CD14-positive monocyte (primary cell): ENCODE measurements at regions not wholly inside any gene's neighbourhood (a gene's known extent, or its start where the extent isn't known, plus 50 kb on each side); places are given as distances from the start of the nearest gene placed in this dataset.

Experiments
- DNase-seq, 3 donors: peaks; one replicate each; pipeline ENCODE4 v3.0.0-alpha.2; 2011 to 2022
- H2AFZ ChIP-seq: 2 replicates; pipeline ENCODE4 v1.6.0; 2012; ENCODE audit warnings: mild to moderate bottlenecking, low read depth, low read length, inconsistent platforms; ENCODE audit not compliant: insufficient read depth, poor library complexity, severe bottlenecking
- H3K27ac ChIP-seq, 2 donors: 1 replicate in 1 of 2; 2 replicates in 1 of 2; pipeline ENCODE4 v1.5.1; 2012 to 2013; ENCODE audit warnings: low read length in 2 of 2, control low read depth in 1 of 2, inconsistent platforms in 1 of 2, low read depth in 1 of 2, mild to moderate bottlenecking in 1 of 2
- H3K27me3 ChIP-seq, 2 donors: one replicate each; pipeline versions ENCODE4 v1.6.0 to v1.6.1; 2011 to 2013; ENCODE audit warnings: low read length in 2 of 2; ENCODE audit not compliant: control insufficient read depth in 2 of 2, insufficient read depth in 2 of 2
- H3K36me3 ChIP-seq, 2 donors: replicated peaks in 1 of 2; 1 replicate in 1 of 2; 2 replicates in 1 of 2; pipeline versions ENCODE4 v1.5.1 to v1.6.1; 2012 to 2013; ENCODE audit warnings: low read length in 2 of 2, control low read depth in 1 of 2, inconsistent platforms in 1 of 2, mild to moderate bottlenecking in 1 of 2; ENCODE audit not compliant: insufficient read depth in 2 of 2, control insufficient read depth in 1 of 2
- H3K4me1 ChIP-seq, 2 donors: 1 replicate in 1 of 2; 2 replicates in 1 of 2; pipeline versions ENCODE4 v1.5.1 to v1.6.1; 2012 to 2013; ENCODE audit warnings: low read length in 2 of 2, control low read depth in 1 of 2, inconsistent platforms in 1 of 2, mild to moderate bottlenecking in 1 of 2, moderate library complexity in 1 of 2; ENCODE audit not compliant: insufficient read depth in 2 of 2, control insufficient read depth in 1 of 2
- H3K4me2 ChIP-seq: replicated peaks from 2 replicates; pipeline ENCODE3; 2012; ENCODE audit warnings: low read length, moderate library complexity, mild to moderate bottlenecking; ENCODE audit not compliant: poor library complexity, severe bottlenecking; ENCODE audit errors: extremely low read depth
- H3K4me3 ChIP-seq, 3 experiments: fragments of 200-600 bp in 1 of 3; sonication (generic) in 1 of 3; replicated peaks in 1 of 3; 1 replicate in 2 of 3; 2 replicates in 1 of 3; pipeline ENCODE4 v1.5.1; 2011 to 2013; ENCODE audit warnings: low read length in 3 of 3, mild to moderate bottlenecking in 3 of 3, control low read depth in 2 of 3, low read depth in 2 of 3, inconsistent platforms in 1 of 3, moderate library complexity in 1 of 3
- H3K79me2 ChIP-seq: 2 replicates; pipeline ENCODE4 v1.6.0; 2012; ENCODE audit warnings: mild to moderate bottlenecking, control low read depth, inconsistent platforms, low read length, moderate library complexity; ENCODE audit not compliant: insufficient read depth
- H3K9ac ChIP-seq: 2 replicates; pipeline ENCODE4 v1.6.0; 2017; ENCODE audit warnings: low read length, mild to moderate bottlenecking; ENCODE audit not compliant: insufficient read depth, poor library complexity, severe bottlenecking
- H3K9me3 ChIP-seq, 2 donors: replicated peaks in 1 of 2; 1 replicate in 1 of 2; 2 replicates in 1 of 2; pipeline versions ENCODE4 v1.5.1 to v1.6.1; 2012 to 2013; ENCODE audit warnings: low read length in 2 of 2, control low read depth in 1 of 2; ENCODE audit not compliant: control insufficient read depth in 1 of 2, insufficient read depth in 1 of 2
- H4K20me1 ChIP-seq: 2 replicates; pipeline ENCODE4 v1.6.0; 2012; ENCODE audit warnings: mild to moderate bottlenecking, low read length, control low read depth, moderate library complexity; ENCODE audit not compliant: insufficient read depth
- H3K27ac Mint-ChIP-seq, 7 donors: one replicate each; pipeline ENCODE4 v1.8.0; 2020; ENCODE audit warnings: mild to moderate bottlenecking in 7 of 7, mixed read lengths in 7 of 7, moderate library complexity in 6 of 7, inconsistent platforms in 2 of 7
- H3K27me3 Mint-ChIP-seq, 3 donors: one replicate each; pipeline ENCODE4 v1.8.0; 2021 to 2022; ENCODE audit warnings: low read depth in 3 of 3, mild to moderate bottlenecking in 3 of 3, mixed read lengths in 3 of 3, moderate library complexity in 3 of 3, inconsistent platforms in 1 of 3
- H3K36me3 Mint-ChIP-seq, 2 donors: one replicate each; pipeline ENCODE4 v1.8.0; 2020; ENCODE audit warnings: mixed read lengths in 2 of 2, inconsistent platforms in 1 of 2, mild to moderate bottlenecking in 1 of 2
- H3K4me1 Mint-ChIP-seq: one replicate; pipeline ENCODE4 v1.8.0; 2020; ENCODE audit warnings: mild to moderate bottlenecking, mixed read lengths
- H3K4me3 Mint-ChIP-seq, 2 donors: one replicate each; pipeline ENCODE4 v1.8.0; 2020; ENCODE audit warnings: mild to moderate bottlenecking in 2 of 2, mixed read lengths in 2 of 2, moderate library complexity in 1 of 2
- H3K9me3 Mint-ChIP-seq, 7 donors: one replicate each; pipeline ENCODE4 v1.8.0; 2020 to 2022; ENCODE audit warnings: mixed read lengths in 7 of 7, mild to moderate bottlenecking in 6 of 7, moderate library complexity in 6 of 7, inconsistent platforms in 2 of 7
- CTCF ChIP-seq: fragments of 200-600 bp; IDR thresholded peaks from one replicate; pipeline ENCODE4 v1.8.0; 2022; ENCODE audit warnings: antibody characterized with exemption, mild to moderate bottlenecking
- WGBS: methylation state at CpG from one replicate; pipeline ENCODE4 v1.1.5; 2013; ENCODE audit warnings: missing lambda C conversion rate; ENCODE audit not compliant: insufficient coverage; 5-methylcytosine and 5-hydroxymethylcytosine counted together
- intact Hi-C, 2 donors: fragments of 100-400 bp; cut with micrococcal nuclease; formaldehyde crosslinking; loops; one replicate each; pipeline versions ENCODE4 v1.15.0 to v1.15.1; 2023

- Mint-ChIP-seq H3K27me3 (no peaks in the 10 kb centered on the region), H3K4me3 (no peak overlapping the region), H3K36me3 (no peaks in the 10 kb centered on the region), H3K27ac (no peak overlapping the region), H3K4me1 (no peaks in the 10 kb centered on the region), H3K9me3 (peaks cover 2 to 14% (median 6%) of the 10 kb centered on the region in 7 donors)
- Histone ChIP-seq H2AFZ (no peak overlapping the region), H3K4me2 (no peak overlapping the region), H3K27ac (no peak overlapping the region), H3K9me3 (no peaks in the 10 kb centered on the region), H3K4me1 (no peaks in the 10 kb centered on the region), H3K27me3 (no peaks in the 10 kb centered on the region), H4K20me1 (no peaks in the 10 kb centered on the region), H3K36me3 (no peaks in the 10 kb centered on the region), H3K79me2 (no peaks in the 10 kb centered on the region), H3K9ac (no peak overlapping the region), H3K4me3 (no peak overlapping the region)
- no peak for TF ChIP-seq CTCF
- intact Hi-C loops: no loop called here
- no peak for DNase-seq
These were observed 261.5 kb downstream of the NEBL start for GRCh38 chr10:20635570-20635969.

- no peak overlapping the region for H2AFZ ChIP-seq
- H3K9me3 Mint-ChIP-seq: peaks cover 2 to 10% (median 5%) of the 10 kb centered on the region in 7 donors
- no peaks in the 10 kb centered on the region for H3K36me3 ChIP-seq
- no peaks in the 10 kb centered on the region for H3K9me3 ChIP-seq
- no peak for DNase-seq
- no peaks in the 10 kb centered on the region for H3K36me3 Mint-ChIP-seq
- no peak overlapping the region for H3K27ac ChIP-seq
- H3K27me3 ChIP-seq: no peaks in the 10 kb centered on the region
- H3K9ac ChIP-seq: no peak overlapping the region
- H3K4me1 ChIP-seq: no peaks in the 10 kb centered on the region
- no peak overlapping the region for H3K27ac Mint-ChIP-seq
- no CpG with 5 or more reads among the region's 4 CpGs for WGBS
- no peak overlapping the region for H3K4me3 Mint-ChIP-seq
- intact Hi-C loops: no loop called here
- no peaks in the 10 kb centered on the region for H3K4me1 Mint-ChIP-seq
- H3K4me2 ChIP-seq: no peak overlapping the region
- no peaks in the 10 kb centered on the region for H3K79me2 ChIP-seq
- H3K27me3 Mint-ChIP-seq: no peaks in the 10 kb centered on the region
- no peak for TF ChIP-seq CTCF
- no peak overlapping the region for H3K4me3 ChIP-seq
- H4K20me1 ChIP-seq: no peaks in the 10 kb centered on the region
These were observed 262.3 kb downstream of the NEBL start for GRCh38 chr10:20634839-20635238.
